Kidney epithelial cell (primary cell): ENCODE measurements at regions not wholly inside any gene's neighbourhood (a gene's known extent, or its start where the extent isn't known, plus 50 kb on each side); places are given as distances from the start of the nearest gene placed in this dataset.

ENCODE experiments used
- DNase-seq: peaks from one replicate; pipeline ENCODE4 v3.0.0-alpha.2; 2010; ENCODE audit warnings: low read depth
- H3K27me3 ChIP-seq: 2 replicates; pipeline ENCODE4 v1.6.0; 2011; ENCODE audit warnings: low read length; ENCODE audit not compliant: control insufficient read depth, insufficient read depth
- H3K36me3 ChIP-seq: 2 replicates; pipeline ENCODE4 v1.5.1; 2011; ENCODE audit warnings: low read length; ENCODE audit not compliant: control insufficient read depth, insufficient read depth
- H3K4me3 ChIP-seq: 2 replicates; pipeline ENCODE4 v1.5.1; 2011; ENCODE audit warnings: low read depth, mild to moderate bottlenecking, control low read depth, low read length
- TF ChIP-seq, protein P1 (sequence below): IDR thresholded peaks from 2 replicates; pipeline ENCODE4 v1.5.1; 2011; ENCODE audit warnings: mild to moderate bottlenecking, moderate library complexity, low read length, control low read depth, inconsistent platforms; ENCODE audit not compliant: insufficient read depth, poor library complexity, severe bottlenecking

DNA sequence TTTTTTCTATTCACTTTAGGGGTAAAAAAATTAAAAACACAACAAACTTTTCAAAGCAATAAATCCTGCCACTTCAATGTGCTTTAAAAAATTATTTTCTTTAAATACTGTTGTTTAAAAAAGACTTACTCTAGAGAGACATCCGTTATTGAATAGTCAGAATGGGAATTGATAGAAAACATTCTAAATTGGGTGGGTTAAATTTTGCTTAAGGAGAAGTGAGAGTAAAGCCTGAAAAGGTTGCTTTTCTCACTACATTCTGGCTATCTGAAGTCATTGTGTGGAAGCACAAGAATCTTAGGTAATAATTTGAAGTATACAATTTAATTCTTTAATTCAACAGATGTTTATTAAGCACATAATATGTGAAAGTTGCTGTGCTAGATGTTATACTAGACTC is 509.3 kb downstream of the NR2F1-AS1 start:
- Histone ChIP-seq H3K4me3 (no peak overlapping the region), H3K27me3 (no peaks in the 10 kb centered on the region), H3K36me3 (no peaks in the 10 kb centered on the region)
- DNase-seq, result no peak
- TF ChIP-seq, protein P1, sequence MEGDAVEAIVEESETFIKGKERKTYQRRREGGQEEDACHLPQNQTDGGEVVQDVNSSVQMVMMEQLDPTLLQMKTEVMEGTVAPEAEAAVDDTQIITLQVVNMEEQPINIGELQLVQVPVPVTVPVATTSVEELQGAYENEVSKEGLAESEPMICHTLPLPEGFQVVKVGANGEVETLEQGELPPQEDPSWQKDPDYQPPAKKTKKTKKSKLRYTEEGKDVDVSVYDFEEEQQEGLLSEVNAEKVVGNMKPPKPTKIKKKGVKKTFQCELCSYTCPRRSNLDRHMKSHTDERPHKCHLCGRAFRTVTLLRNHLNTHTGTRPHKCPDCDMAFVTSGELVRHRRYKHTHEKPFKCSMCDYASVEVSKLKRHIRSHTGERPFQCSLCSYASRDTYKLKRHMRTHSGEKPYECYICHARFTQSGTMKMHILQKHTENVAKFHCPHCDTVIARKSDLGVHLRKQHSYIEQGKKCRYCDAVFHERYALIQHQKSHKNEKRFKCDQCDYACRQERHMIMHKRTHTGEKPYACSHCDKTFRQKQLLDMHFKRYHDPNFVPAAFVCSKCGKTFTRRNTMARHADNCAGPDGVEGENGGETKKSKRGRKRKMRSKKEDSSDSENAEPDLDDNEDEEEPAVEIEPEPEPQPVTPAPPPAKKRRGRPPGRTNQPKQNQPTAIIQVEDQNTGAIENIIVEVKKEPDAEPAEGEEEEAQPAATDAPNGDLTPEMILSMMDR, result no peak

GRCh38 chr5:93070938-93071337 is 510.1 kb downstream of the NR2F1-AS1 start:
- TF ChIP-seq, protein P1, result no peak
- Histone ChIP-seq H3K4me3 (no peak overlapping the region), H3K36me3 (no peaks in the 10 kb centered on the region), H3K27me3 (no peaks in the 10 kb centered on the region)
- no peak for DNase-seq

DNA sequence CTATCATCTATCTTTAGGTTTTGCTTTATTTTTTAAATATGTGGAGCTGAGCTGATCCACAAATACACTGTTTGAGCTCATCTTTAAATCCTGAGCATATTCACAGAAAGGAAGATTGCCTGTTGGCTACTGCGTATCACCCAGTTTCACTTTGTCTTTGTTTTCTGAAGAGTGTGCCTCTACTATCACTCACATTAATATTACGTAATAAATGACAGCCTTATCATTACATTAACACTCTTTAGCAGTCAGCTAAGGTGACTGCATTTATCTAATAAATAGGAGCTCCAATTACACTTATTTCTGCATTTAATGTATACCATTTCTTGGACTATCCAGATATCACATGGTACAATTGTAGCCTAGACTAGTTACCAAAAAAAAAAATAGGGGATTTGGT is 511.7 kb downstream of the NR2F1-AS1 start:
- H3K4me3 ChIP-seq, result no peak overlapping the region
- no peaks in the 10 kb centered on the region for H3K27me3 ChIP-seq
- no peak for DNase-seq
- TF ChIP-seq, protein P1, result no peak
- no peaks in the 10 kb centered on the region for H3K36me3 ChIP-seq

DNA sequence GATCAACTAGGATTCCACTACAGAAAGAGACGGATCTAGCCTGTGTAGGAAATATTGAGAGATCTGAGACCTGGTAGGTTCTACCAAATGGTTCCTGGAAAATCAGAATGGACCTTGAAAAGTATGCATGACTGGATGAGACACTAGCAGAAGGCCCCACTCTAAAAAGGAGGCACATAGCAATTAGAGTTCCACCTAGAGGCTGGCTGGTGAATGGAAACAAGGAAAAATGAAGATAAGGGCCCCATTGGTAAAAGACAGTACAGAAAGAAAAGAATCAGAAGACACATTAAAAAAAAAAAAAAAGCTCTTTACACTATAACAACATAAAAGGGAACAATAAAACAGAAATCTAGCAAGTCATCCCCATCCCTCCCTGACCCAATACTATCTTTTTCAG is 518.5 kb downstream of the NR2F1-AS1 start:
- no peak overlapping the region for H3K4me3 ChIP-seq

DNA sequence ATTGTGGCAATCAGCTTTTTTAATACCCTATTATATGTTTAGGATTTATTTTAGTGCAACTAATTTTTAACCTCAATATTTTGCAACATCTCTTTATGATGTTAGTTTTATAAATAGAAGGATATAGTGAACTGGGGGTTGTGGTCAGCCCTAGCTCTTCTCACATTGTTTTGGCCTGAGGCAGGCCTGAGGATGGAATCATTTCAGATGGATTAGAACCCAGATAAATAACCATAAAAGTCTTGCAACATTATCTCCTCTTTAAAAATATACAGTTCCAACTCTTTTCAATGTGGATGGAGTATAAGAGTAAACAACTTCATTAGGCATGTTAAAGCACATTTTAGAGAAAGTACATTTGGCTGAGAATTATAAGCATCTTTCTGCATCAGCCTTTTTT is 522.7 kb downstream of the NR2F1-AS1 start:
- Histone ChIP-seq H3K36me3 (no peaks in the 10 kb centered on the region), H3K27me3 (no peaks in the 10 kb centered on the region), H3K4me3 (no peak overlapping the region)
- DNase-seq, result no peak
- TF ChIP-seq, protein P1, result no peak

More for the DNA sequence above, 518.5 kb downstream of the NR2F1-AS1 start:
- no peak for DNase-seq
- no peaks in the 10 kb centered on the region for H3K36me3 ChIP-seq
- TF ChIP-seq, protein P1, result peak; percentile 23
- H3K27me3 ChIP-seq, result no peaks in the 10 kb centered on the region

DNA sequence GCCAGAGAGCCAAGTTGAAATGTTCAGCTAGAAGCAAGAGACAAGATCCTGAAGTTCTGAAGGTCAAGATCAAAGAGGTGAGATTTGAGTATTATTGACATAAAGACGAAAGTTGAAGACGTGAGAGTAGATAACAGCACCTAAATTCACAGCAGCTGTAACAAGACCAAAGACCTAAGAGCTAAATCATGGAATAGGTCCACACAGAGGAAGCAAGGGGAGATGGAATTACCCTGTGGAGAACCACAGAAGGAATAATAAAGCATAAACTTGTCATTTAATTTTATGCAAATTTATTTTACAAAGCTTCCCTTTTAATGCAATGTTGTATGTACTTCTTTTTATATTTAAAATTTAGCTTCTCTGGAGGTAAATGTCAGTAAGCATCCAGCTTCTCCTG is 523.7 kb downstream of the NR2F1-AS1 start:
- no peaks in the 10 kb centered on the region for H3K27me3 ChIP-seq

More for the DNA sequence above, 523.7 kb downstream of the NR2F1-AS1 start:
- no peak overlapping the region for H3K4me3 ChIP-seq
- no peaks in the 10 kb centered on the region for H3K36me3 ChIP-seq
- TF ChIP-seq, protein P1, result no peak
- DNase-seq, result no peak
